ENCODE measurements at regions not wholly inside any gene's neighbourhood (a gene's known extent, or its start where the extent isn't known, plus 50 kb on each side); places are given as distances from the start of the nearest gene placed in this dataset.
A peak's percentile ranks its signal among the peaks of the same experiment; 100 is the strongest.
"Not testable (repeated sequence)": the region's sequence is repeated elsewhere in the genome, so short reads cannot be mapped to it uniquely, and the experiment has no call there.

- in situ Hi-C loops (cut with HindIII; ENCODE audit: low pct_unique_long_range_greater_than_20kb, low sequenced_read_pairs) = no loop called here
- no peak for TF ChIP-seq JUND (IDR thresholded peaks at IDR 0.05; ENCODE audit: low read depth)
- DNase-seq (ENCODE audit: low read depth in 1 of 2, low spot score in 1 of 2) = peak in 1 of 2 experiments; percentile 68
These were observed 289.2 kb downstream of the ADGRD1 start for GRCh38 chr12:131242741-131243496.

- DNase-seq (ENCODE audit: low read depth in 1 of 2, low spot score in 1 of 2) = not testable (repeated sequence)
These were observed 290.5 kb downstream of the ADGRD1 start for GRCh38 chr12:131244157-131244688.

GRCh38 chr12:131245161-131245560 is 291.5 kb downstream of the ADGRD1 start:
- in situ Hi-C loops (cut with HindIII; ENCODE audit: low pct_unique_long_range_greater_than_20kb, low sequenced_read_pairs); DNase-seq (ENCODE audit: low read depth in 1 of 2, low spot score in 1 of 2): not testable (repeated sequence)

More at GRCh38 chr12:131244157-131244688, 290.5 kb downstream of the ADGRD1 start:
- in situ Hi-C loops (cut with HindIII; ENCODE audit: low pct_unique_long_range_greater_than_20kb, low sequenced_read_pairs) = not testable (repeated sequence)

- no peak for DNase-seq (ENCODE audit: low read depth in 1 of 2, low spot score in 1 of 2)
- no peak for TF ChIP-seq JUND (IDR thresholded peaks at IDR 0.05; ENCODE audit: low read depth)
- in situ Hi-C loops (cut with HindIII; ENCODE audit: low pct_unique_long_range_greater_than_20kb, low sequenced_read_pairs) = no loop called here
These were observed 292.1 kb downstream of the ADGRD1 start for GRCh38 chr12:131245564-131246355.

- in situ Hi-C loops (cut with HindIII; ENCODE audit: low pct_unique_long_range_greater_than_20kb, low sequenced_read_pairs); DNase-seq (ENCODE audit: low read depth in 1 of 2, low spot score in 1 of 2): not testable (repeated sequence)
These were observed 293.5 kb downstream of the ADGRD1 start for GRCh38 chr12:131247026-131247725.

GRCh38 chr12:131247875-131248274 is 294.2 kb downstream of the ADGRD1 start:
- DNase-seq (ENCODE audit: low read depth in 1 of 2, low spot score in 1 of 2); in situ Hi-C loops (cut with HindIII; ENCODE audit: low pct_unique_long_range_greater_than_20kb, low sequenced_read_pairs): not testable (repeated sequence)

- TF ChIP-seq JUND (IDR thresholded peaks at IDR 0.05; ENCODE audit: low read depth) = no peak
- in situ Hi-C loops (cut with HindIII; ENCODE audit: low pct_unique_long_range_greater_than_20kb, low sequenced_read_pairs) = no loop called here
- DNase-seq (ENCODE audit: low read depth in 1 of 2, low spot score in 1 of 2) = no peak
These were observed 295.7 kb downstream of the ADGRD1 start for GRCh38 chr12:131249246-131250027.

- in situ Hi-C loops (cut with HindIII; ENCODE audit: low pct_unique_long_range_greater_than_20kb, low sequenced_read_pairs) = no loop called here
- no peak for DNase-seq (ENCODE audit: low read depth in 1 of 2, low spot score in 1 of 2)
- no peak for TF ChIP-seq JUND (IDR thresholded peaks at IDR 0.05; ENCODE audit: low read depth)
These were observed 296.6 kb downstream of the ADGRD1 start for GRCh38 chr12:131250028-131250950.

GRCh38 chr12:131250951-131251315 is 297.2 kb downstream of the ADGRD1 start:
- in situ Hi-C loops (cut with HindIII; ENCODE audit: low pct_unique_long_range_greater_than_20kb, low sequenced_read_pairs) = no loop called here
- no peak for TF ChIP-seq JUND (IDR thresholded peaks at IDR 0.05; ENCODE audit: low read depth)
- no peak for DNase-seq (ENCODE audit: low read depth in 1 of 2, low spot score in 1 of 2)

- in situ Hi-C loops (cut with HindIII; ENCODE audit: low pct_unique_long_range_greater_than_20kb, low sequenced_read_pairs) = no loop called here
- no peak for DNase-seq (ENCODE audit: low read depth in 1 of 2, low spot score in 1 of 2)
- TF ChIP-seq JUND (IDR thresholded peaks at IDR 0.05; ENCODE audit: low read depth) = no peak
These were observed 297.8 kb downstream of the ADGRD1 start for GRCh38 chr12:131251336-131252101.

Measured in T47D (cell line).